Trophoblast cell (in vitro differentiated cells and primary cell): ENCODE measurements at regions not wholly inside any gene's neighbourhood (a gene's known extent, or its start where the extent isn't known, plus 50 kb on each side); places are given as distances from the start of the nearest gene placed in this dataset.
A peak's percentile ranks its signal among the peaks of the same experiment; 100 is the strongest.

Experiments
- DNase-seq, 2 donors: peaks; one replicate each; pipeline ENCODE4 v3.0.0-alpha.2; 2016
- H2AFZ ChIP-seq: 2 replicates; pipeline ENCODE4 v1.6.1; 2013; ENCODE audit warnings: low read length, moderate library complexity, mild to moderate bottlenecking; ENCODE audit not compliant: insufficient read depth, poor library complexity
- H2AK5ac ChIP-seq: 2 replicates; pipeline ENCODE4 v1.6.1; 2013; ENCODE audit warnings: mild to moderate bottlenecking, low read length
- H2BK120ac ChIP-seq: 2 replicates; pipeline ENCODE4 v1.6.1; 2013; ENCODE audit warnings: low read length, mild to moderate bottlenecking, moderate library complexity; ENCODE audit not compliant: insufficient read depth, poor library complexity
- H2BK12ac ChIP-seq: 2 replicates; pipeline ENCODE4 v1.6.1; 2013; ENCODE audit warnings: mild to moderate bottlenecking, low read length, moderate library complexity
- H2BK5ac ChIP-seq: 2 replicates; pipeline ENCODE4 v1.6.1; 2013; ENCODE audit warnings: low read length, low read depth, moderate library complexity, mild to moderate bottlenecking; ENCODE audit not compliant: poor library complexity
- H3K14ac ChIP-seq: 2 replicates; pipeline ENCODE4 v1.6.1; 2013; ENCODE audit warnings: mild to moderate bottlenecking, low read length
- H3K18ac ChIP-seq: 2 replicates; pipeline ENCODE4 v1.6.1; 2013; ENCODE audit warnings: mild to moderate bottlenecking, low read length
- H3K23ac ChIP-seq: 2 replicates; pipeline ENCODE4 v1.6.1; 2013; ENCODE audit warnings: low read length
- H3K27ac ChIP-seq: 2 replicates; pipeline ENCODE4 v1.5.1; 2013; ENCODE audit warnings: low read depth, mild to moderate bottlenecking, inconsistent platforms, low read length, moderate library complexity
- H3K27me3 ChIP-seq: 2 replicates; pipeline ENCODE4 v1.6.1; 2013; ENCODE audit warnings: inconsistent platforms, mild to moderate bottlenecking, low read length, moderate library complexity; ENCODE audit not compliant: insufficient read depth
- H3K36me3 ChIP-seq, 2 experiments: 1 replicate in 1 of 2; 2 replicates in 1 of 2; pipeline ENCODE4 v1.6.1; 2013; ENCODE audit warnings: low read length in 2 of 2, mild to moderate bottlenecking in 2 of 2, moderate library complexity in 1 of 2; ENCODE audit not compliant: insufficient read depth in 2 of 2, control insufficient read depth in 1 of 2
- H3K4ac ChIP-seq: 2 replicates; pipeline ENCODE4 v1.6.1; 2013; ENCODE audit warnings: low read depth, mild to moderate bottlenecking, low read length, moderate library complexity
- H3K4me1 ChIP-seq, 2 experiments: 1 replicate in 1 of 2; 2 replicates in 1 of 2; pipeline ENCODE4 v1.6.1; 2013; ENCODE audit warnings: low read length in 2 of 2, mild to moderate bottlenecking in 2 of 2, moderate library complexity in 1 of 2; ENCODE audit not compliant: insufficient read depth in 2 of 2, control insufficient read depth in 1 of 2
- H3K4me2 ChIP-seq: 2 replicates; pipeline ENCODE4 v1.6.1; 2013; ENCODE audit warnings: inconsistent platforms, mild to moderate bottlenecking, low read length, moderate library complexity
- H3K4me3 ChIP-seq: 2 replicates; pipeline ENCODE4 v1.5.1; 2013; ENCODE audit warnings: mild to moderate bottlenecking, low read depth, low read length, inconsistent platforms
- H3K79me1 ChIP-seq: one replicate; pipeline ENCODE4 v1.6.1; 2013; ENCODE audit warnings: low read length
- H3K79me2 ChIP-seq: 2 replicates; pipeline ENCODE4 v1.6.1; 2013; ENCODE audit warnings: low read length, mild to moderate bottlenecking; ENCODE audit not compliant: control insufficient read depth, insufficient read depth, poor library complexity
- H3K9ac ChIP-seq: 2 replicates; pipeline ENCODE4 v1.6.1; 2013; ENCODE audit warnings: mild to moderate bottlenecking, low read length
- H3K9me3 ChIP-seq: 2 replicates; pipeline ENCODE4 v1.6.1; 2013; ENCODE audit warnings: low read depth, mild to moderate bottlenecking, control low read depth, inconsistent platforms, low read length; ENCODE audit not compliant: insufficient read depth
- H4K12ac ChIP-seq: 2 replicates; pipeline ENCODE4 v1.6.1; 2013; ENCODE audit warnings: low read depth, mild to moderate bottlenecking, low read length, moderate library complexity
- H4K8ac ChIP-seq: 2 replicates; pipeline ENCODE4 v1.6.1; 2013; ENCODE audit warnings: low read depth, mild to moderate bottlenecking, low read length, moderate library complexity
- H4K91ac ChIP-seq: one replicate; pipeline ENCODE4 v1.6.1; 2013; ENCODE audit warnings: low read depth, mild to moderate bottlenecking, low read length, moderate library complexity
- WGBS: extraction: QIAGEN DNeasy Blood & Tissue Kit; methylation state at CpG from one replicate; pipeline ENCODE4 v1.1.7; 2013; ENCODE audit warnings: missing lambda C conversion rate; ENCODE audit not compliant: insufficient read length, insufficient coverage; ENCODE audit errors: extremely low coverage; 5-methylcytosine and 5-hydroxymethylcytosine counted together

DNA sequence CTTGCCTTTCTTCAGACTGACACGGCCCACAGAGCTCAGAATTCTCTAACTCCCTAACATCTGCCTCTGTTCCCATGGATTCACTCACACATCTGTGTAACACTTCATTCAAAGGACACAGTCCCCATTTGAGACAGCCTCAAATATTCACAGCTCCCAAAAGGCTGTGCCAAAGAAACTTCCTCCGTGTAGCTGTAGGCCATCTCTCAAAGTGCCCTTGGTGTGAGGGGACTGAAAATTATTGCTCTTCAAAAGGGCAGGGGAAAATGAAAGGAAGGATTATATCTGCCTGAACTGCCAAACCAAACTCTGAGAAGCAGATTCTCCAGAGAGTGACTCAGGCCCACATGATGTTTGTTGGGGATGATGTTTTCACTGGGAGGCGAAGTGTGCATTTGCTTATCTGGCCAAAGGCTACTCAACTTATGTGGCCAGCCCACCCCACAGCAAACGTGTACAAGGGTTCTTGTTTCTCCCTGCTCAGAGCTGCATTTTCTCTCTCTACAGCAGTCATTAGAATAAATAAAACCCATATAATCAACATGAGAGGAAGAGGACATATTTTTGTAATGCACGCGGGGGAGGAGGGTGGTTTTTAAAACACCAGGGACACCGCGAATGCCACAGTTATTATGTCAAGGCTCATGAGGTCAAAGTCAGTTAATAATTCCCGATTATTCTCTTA, 302.4 kb upstream of the NFE2L3 start:
- peak overlapping the region; percentile 94 for H3K18ac ChIP-seq
- WGBS: no CpG with 5 or more reads among the region's 9 CpGs
- H2BK12ac ChIP-seq: peak overlapping the region; percentile 97
- peak overlapping the region; percentile 97 for H3K14ac ChIP-seq
- peaks cover 70% of the 10 kb centered on the region for H3K79me1 ChIP-seq
- H3K4ac ChIP-seq: peak overlapping the region; percentile 95
- H3K9ac ChIP-seq: peak overlapping the region; percentile 28
- peak overlapping the region; percentile 72 for H2AFZ ChIP-seq
- peak overlapping the region; percentile 95 for H4K12ac ChIP-seq
- peak overlapping the region; percentile 99 for H2BK120ac ChIP-seq
- H3K79me2 ChIP-seq: peaks cover 22% of the 10 kb centered on the region
- H2BK5ac ChIP-seq: peak overlapping the region; percentile 93
- peaks cover 34 to 50% of the 10 kb centered on the region in 2 experiments for H3K4me1 ChIP-seq
- no peaks in the 10 kb centered on the region for H3K27me3 ChIP-seq
- H4K8ac ChIP-seq: peak overlapping the region; percentile 95
- peak; percentile 73 to 83 for DNase-seq
- H3K9me3 ChIP-seq: no peaks in the 10 kb centered on the region
- H2AK5ac ChIP-seq: peak overlapping the region; percentile 98
- no peak overlapping the region for H3K4me3 ChIP-seq
- peak overlapping the region; percentile 100 for H3K27ac ChIP-seq
- peak overlapping the region; percentile 100 for H4K91ac ChIP-seq
- H3K36me3 ChIP-seq: no peaks in the 10 kb centered on the region
- H3K23ac ChIP-seq: no peak overlapping the region
- H3K4me2 ChIP-seq: no peak overlapping the region

DNA sequence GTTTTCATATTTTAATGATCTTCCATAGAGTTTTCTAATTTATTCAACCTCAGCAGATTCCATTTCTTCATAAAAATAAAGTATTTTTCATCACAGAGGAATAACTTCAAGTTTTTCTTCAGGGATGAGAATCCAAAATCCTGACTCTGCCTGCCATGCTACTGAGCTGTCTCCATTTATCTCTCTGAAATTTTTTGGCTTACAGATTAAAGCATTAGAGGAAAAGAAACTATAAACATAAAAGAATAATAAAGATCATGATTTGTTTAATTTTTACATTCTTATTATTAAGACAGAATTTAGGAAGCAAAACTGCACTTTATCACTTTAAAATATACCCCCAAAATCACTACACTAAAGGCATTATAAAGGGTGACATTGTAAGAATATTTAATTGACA, 301.8 kb upstream of the NFE2L3 start:
- H4K8ac ChIP-seq: no peak overlapping the region
- H3K9me3 ChIP-seq: no peaks in the 10 kb centered on the region
- H3K23ac ChIP-seq: no peak overlapping the region
- H2BK5ac ChIP-seq: no peak overlapping the region
- no peak overlapping the region for H3K4me2 ChIP-seq
- H2BK12ac ChIP-seq: no peak overlapping the region
- H3K9ac ChIP-seq: no peak overlapping the region
- H3K27ac ChIP-seq: peak overlapping the region; percentile 100
- no peak overlapping the region for H3K14ac ChIP-seq
- H3K79me2 ChIP-seq: peaks cover 22% of the 10 kb centered on the region
- H2AFZ ChIP-seq: no peak overlapping the region
- no peak overlapping the region for H3K18ac ChIP-seq
- no peak overlapping the region for H2BK120ac ChIP-seq
- H3K27me3 ChIP-seq: no peaks in the 10 kb centered on the region
- H4K91ac ChIP-seq: no peak overlapping the region
- no peak overlapping the region for H4K12ac ChIP-seq
- no peaks in the 10 kb centered on the region for H3K36me3 ChIP-seq
- H3K4me3 ChIP-seq: no peak overlapping the region
- H3K4ac ChIP-seq: no peak overlapping the region
- H3K79me1 ChIP-seq: peaks cover 68% of the 10 kb centered on the region
- peaks cover 34 to 49% of the 10 kb centered on the region in 2 experiments for H3K4me1 ChIP-seq
- H2AK5ac ChIP-seq: no peak overlapping the region
- no peak for DNase-seq

- Histone ChIP-seq H3K27ac (peak overlapping the region; percentile 100), H3K4ac (peak overlapping the region; percentile 94), H2BK5ac (peak overlapping the region; percentile 100), H3K14ac (peak overlapping the region; percentile 97), H3K23ac (no peak overlapping the region), H2BK120ac (peak overlapping the region; percentile 100), H3K4me2 (no peak overlapping the region), H3K18ac (peak overlapping the region; percentile 99), H3K9ac (no peak overlapping the region), H3K79me1 (peaks cover 63% of the 10 kb centered on the region), H3K27me3 (no peaks in the 10 kb centered on the region), H3K36me3 (no peaks in the 10 kb centered on the region), H4K91ac (peak overlapping the region; percentile 100), H4K8ac (peak overlapping the region; percentile 96), H3K4me3 (no peak overlapping the region), H3K4me1 (peaks cover 30 to 47% of the 10 kb centered on the region in 2 experiments), H3K79me2 (peaks cover 22% of the 10 kb centered on the region), H4K12ac (no peak overlapping the region), H2AFZ (no peak overlapping the region), H2AK5ac (peak overlapping the region; percentile 98), H3K9me3 (no peaks in the 10 kb centered on the region), H2BK12ac (peak overlapping the region; percentile 70)
- WGBS: no CpG with 5 or more reads among the region's 8 CpGs
- no peak for DNase-seq
Observed at GRCh38 chr7:25850735-25851134, 301.3 kb upstream of the NFE2L3 start.

DNA sequence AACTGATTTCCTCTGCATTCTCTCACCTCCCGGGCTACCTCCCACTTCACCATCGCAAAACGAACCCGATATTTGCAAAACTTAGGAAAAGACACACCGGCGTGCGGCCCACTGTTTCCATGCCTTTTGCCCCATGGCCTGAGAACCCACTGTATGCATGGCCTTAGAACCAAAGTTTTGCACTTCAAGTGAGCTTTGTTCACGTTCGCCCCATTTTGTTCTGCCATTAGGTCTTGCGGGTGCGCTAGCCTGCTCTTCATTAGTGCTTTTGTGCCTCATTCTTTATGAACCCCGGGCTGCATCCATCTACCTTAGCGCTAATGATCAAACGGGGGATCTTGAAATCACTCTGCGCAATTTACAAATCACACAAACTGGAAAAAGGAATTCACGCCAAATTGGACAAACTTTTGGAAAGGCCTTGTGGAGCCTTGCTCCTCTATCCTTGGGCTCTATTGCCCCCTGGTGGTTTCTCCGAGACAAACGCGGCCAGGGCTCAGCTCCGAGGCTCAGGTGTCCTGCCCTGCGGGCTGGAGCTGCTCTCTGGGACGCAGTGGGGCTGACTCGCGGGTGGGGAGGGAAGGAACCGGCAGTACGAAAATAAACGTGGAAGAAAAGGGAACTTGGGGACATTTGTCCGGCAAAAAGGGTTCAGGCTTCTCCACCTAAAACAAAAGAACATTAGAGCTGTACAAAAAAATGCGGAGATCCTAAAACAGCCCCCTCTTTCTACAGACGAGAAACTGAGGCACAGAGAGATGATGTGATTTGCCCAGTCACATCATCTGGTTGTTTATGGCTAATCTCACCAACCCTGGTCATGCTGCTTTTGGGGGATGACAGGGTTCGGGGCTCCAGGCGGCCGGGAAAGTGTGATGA, 300.4 kb upstream of the NFE2L3 start:
- Histone ChIP-seq H3K18ac (peak overlapping the region; percentile 99), H3K4me2 (peak overlapping the region; percentile 42), H2AK5ac (peak overlapping the region; percentile 98), H3K79me2 (peaks cover 22% of the 10 kb centered on the region), H3K9ac (peak overlapping the region; percentile 60), H3K79me1 (peaks cover 62% of the 10 kb centered on the region), H4K91ac (peak overlapping the region; percentile 100), H3K27me3 (no peaks in the 10 kb centered on the region), H2AFZ (peak overlapping the region; percentile 68), H3K27ac (peak overlapping the region; percentile 100), H3K23ac (no peak overlapping the region), H2BK5ac (peak overlapping the region; percentile 100), H4K8ac (peak overlapping the region; percentile 100), H2BK120ac (peak overlapping the region; percentile 100), H3K14ac (peak overlapping the region; percentile 97), H2BK12ac (peak overlapping the region; percentile 81), H3K4me3 (no peak overlapping the region), H4K12ac (peak overlapping the region; percentile 82), H3K9me3 (no peaks in the 10 kb centered on the region), H3K36me3 (no peaks in the 10 kb centered on the region), H3K4me1 (peaks cover 26 to 45% of the 10 kb centered on the region in 2 experiments), H3K4ac (peak overlapping the region; percentile 94)
- DNase-seq: peak; percentile 90 to 97
- whole genome bisulfite sequencing: no CpG with 5 or more reads among the region's 33 CpGs
